GM23248 (cell line): ENCODE measurements at regions not wholly inside any gene's neighbourhood (a gene's known extent, or its start where the extent isn't known, plus 50 kb on each side); places are given as distances from the start of the nearest gene placed in this dataset.

ENCODE experiments used
- EZH2 ChIP-seq: fragments of 200-600 bp; sonication (generic); IDR thresholded peaks from 2 replicates; pipeline ENCODE4 v1.6.1; 2018; ENCODE audit warnings: antibody characterized with exemption, mild to moderate bottlenecking; ENCODE audit not compliant: insufficient read depth, poor library complexity, severe bottlenecking
- EZH2phosphoT487 ChIP-seq: fragments of 200-600 bp; sonication (generic); IDR thresholded peaks from 2 replicates; pipeline ENCODE4 v1.6.1; 2018; ENCODE audit warnings: antibody characterized with exemption, moderate library complexity, mild to moderate bottlenecking, low read depth; ENCODE audit not compliant: insufficient read depth

- TF ChIP-seq EZH2phosphoT487 (no peak), EZH2 (no peak)
Observed at GRCh38 chr5:124884114-124884513, 137.7 kb upstream of the ZNF608 start.
